Hematopoietic multipotent progenitor cell (in vitro differentiated cells): ENCODE measurements at regions not wholly inside any gene's neighbourhood (a gene's known extent, or its start where the extent isn't known, plus 50 kb on each side); places are given as distances from the start of the nearest gene placed in this dataset.

Source experiments
- DNase-seq, 3 donors: peaks; one replicate each; pipeline ENCODE4 v3.0.0-alpha.2; 2011 to 2015; ENCODE audit warnings: low read depth in 2 of 3, low spot score in 2 of 3

DNA sequence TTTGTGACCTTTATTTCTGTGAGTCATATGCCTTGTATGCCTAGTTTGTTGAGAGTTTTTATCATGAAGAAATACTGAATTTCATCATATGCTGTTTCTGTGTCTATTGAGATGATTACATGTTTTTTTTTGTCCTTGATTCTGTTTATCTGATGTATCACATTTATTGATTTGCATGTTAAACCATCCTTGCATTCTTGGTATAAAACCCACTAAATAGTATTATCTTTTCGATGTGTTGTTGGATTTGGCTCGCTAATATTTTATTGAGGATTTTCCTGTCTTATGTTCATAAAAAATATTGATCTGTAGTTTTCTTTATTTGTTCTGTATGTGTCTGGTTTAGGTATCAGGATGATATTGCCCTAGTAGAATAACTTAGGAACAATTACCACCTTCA, 164.7 kb upstream of the CHRM3 start:
- DNase-seq = no peak

DNA sequence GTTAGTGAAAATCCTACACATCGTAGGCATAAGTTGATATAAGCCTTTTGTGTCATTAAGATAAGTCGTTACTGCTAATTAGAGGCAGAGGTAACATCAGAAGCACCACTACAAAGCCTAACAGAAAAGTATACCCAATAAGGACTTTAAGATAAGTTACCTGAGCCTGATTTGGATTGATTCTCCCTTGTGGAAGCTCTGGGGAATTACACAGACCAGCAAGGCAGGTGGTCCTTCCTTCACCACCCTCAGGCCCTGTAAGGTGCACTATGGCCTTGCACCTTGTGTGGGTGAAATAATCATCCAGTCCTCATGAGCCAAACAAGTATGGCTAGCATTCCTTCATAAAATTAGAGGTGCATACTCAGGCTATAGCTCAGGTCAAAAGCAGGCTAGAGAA, 166.7 kb upstream of the CHRM3 start:
- no peak for DNase-seq

DNA sequence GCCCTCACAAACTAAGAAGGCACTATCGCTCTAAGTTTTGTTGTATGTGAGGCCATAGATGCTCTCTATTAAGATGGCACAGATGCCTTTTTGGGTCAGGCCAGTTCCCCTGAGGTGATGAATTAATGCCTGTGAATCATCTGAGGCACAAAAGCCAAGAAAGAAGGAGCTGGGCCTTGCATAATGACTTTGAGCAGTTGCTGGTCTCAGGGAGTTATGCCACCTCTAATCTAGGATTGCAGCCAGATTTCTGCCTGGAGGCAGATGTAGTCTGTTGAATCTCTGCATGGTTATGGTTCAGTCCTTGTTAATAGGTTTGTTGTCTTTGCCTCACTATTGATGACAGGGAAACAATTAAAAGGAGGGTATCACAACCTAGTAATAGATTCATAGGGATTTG, 168.1 kb upstream of the CHRM3 start:
- DNase-seq = no peak

DNA sequence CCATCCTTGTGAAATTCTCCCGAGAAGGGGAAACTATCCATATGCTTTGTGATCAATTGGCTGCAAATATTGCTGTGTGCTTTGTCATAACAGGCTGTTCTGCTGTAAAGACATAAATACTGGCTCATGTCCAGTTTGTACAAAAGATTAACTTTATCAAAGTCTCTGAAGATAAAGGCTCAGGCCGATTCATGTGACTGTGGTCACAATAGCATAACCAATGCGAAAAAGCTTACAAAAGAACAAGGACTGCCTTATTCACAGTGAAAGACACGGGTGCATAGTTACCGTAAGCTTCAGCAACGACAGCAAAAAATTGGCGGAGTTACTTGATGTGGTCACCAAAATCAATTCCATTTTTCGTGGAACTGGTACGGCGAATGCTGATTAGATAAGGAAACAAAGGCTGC, 173.6 kb upstream of the CHRM3 start:
- no peak for DNase-seq

DNA sequence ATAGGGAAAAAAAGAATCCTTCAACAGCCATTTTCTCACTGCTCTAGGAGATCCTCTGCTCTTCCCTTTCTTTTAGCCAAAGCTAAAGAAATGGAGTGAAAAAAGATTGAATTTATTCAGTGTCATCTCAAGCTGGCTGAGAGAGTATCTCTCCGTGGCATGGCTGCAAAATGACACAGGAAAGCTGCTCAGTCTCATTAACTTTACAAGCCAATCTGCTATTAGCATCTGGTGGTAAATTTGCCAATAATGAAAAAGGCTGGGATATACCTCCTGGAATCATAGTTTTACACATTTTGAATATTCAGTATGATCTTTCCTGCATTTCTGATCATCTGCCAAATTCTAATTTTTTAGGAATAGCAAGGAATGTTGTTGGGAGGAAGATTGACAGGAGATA, 176.8 kb upstream of the CHRM3 start:
- DNase-seq = no peak

- no peak for DNase-seq
These were observed 182.0 kb upstream of the CHRM3 start for GRCh38 chr1:239204401-239204800.

DNA sequence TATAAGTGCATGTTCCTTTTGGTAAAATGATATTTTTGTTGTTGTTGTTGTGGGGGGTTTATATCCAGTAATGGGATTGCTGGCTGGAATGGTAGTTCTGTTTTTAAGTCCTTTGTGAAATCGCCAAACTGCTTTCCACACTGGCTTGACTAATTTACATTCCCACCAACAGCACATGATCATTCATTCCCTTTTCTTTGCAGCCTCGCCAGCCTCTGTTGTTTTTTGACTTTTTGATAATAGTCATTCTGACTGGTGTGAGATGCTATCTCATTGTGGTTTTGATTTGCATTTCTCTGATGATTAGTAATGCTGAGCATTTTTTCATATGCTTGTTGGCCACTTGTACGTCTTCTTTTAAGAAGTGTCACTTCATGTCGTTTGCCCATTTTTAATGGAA, 188.5 kb upstream of the CHRM3 start:
- no peak for DNase-seq

DNA sequence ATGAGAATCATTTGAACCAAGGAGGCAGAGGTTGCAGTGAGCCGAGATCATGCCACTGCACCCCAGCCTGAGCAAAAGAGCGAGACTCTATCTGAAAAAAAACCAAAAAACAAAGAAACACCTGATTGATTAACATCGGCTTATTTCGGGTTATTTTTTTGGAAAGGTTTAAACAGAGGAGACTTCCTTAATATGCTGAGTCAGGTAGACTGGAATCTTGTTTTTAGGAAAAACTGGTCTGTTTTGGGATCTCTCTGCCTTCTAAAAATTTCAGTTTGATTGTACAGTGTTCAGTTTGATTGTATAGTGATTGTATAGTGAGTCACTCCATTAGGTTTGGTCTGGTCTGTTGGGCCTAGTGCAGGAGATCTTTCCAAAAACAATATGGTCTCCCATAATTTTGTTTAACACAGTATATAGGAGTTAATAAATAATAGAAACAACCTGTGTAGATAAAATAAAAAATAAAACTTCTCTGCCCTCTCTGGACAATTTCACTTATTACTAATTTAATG, 196.3 kb upstream of the CHRM3 start:
- DNase-seq = no peak

- no peak for DNase-seq
These were observed 199.9 kb upstream of the CHRM3 start for GRCh38 chr1:239186487-239186886.

DNA sequence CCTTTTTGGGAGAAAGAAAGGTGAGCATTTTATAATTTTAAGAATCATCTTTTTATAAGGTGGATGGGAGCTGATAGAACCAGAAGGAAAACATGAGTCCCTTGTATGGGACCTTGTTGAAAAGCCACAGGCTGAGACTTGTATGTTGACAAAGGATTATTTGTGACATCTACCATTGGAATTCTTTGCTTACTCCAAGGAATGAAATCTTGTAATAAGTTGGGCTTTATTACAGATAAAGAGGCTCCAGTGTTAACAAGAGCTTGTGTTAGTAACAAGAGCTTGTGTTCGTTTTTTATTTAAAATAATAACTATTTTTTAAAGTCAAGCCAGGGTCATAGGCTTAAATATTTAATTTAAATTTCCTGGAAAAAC, 201.1 kb upstream of the CHRM3 start:
- DNase-seq = no peak

- no peak for DNase-seq
These were observed 201.7 kb upstream of the CHRM3 start for GRCh38 chr1:239184561-239185244.

- DNase-seq = no peak
These were observed 207.4 kb upstream of the CHRM3 start for GRCh38 chr1:239178961-239179360.

- DNase-seq = no peak
These were observed 211.5 kb upstream of the CHRM3 start for GRCh38 chr1:239174880-239175279.

GRCh38 chr1:239170828-239171227, 215.5 kb upstream of the CHRM3 start:
- no peak for DNase-seq

DNA sequence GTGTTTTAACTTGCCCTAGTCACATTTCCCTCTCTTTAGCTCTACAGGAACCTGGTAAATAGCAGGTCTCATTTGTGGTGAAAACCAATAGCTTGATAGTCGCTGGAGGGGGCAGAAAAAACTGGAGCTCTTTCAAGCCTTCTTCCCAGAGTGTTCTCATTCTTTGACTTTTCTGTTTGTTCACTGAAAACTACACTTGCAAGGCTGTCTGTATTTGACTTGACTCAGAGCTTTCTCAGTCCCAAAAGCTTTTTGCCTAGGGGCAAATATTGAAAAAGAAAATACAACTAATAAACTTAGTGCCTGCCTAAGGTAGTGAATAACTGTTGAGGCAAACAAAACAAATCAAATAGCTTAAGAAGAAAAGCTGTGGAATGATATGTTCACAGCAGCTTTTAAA, 217.1 kb upstream of the CHRM3 start:
- no peak for DNase-seq

- DNase-seq = no peak
These were observed 221.8 kb upstream of the CHRM3 start for GRCh38 chr1:239164451-239165180.

DNA sequence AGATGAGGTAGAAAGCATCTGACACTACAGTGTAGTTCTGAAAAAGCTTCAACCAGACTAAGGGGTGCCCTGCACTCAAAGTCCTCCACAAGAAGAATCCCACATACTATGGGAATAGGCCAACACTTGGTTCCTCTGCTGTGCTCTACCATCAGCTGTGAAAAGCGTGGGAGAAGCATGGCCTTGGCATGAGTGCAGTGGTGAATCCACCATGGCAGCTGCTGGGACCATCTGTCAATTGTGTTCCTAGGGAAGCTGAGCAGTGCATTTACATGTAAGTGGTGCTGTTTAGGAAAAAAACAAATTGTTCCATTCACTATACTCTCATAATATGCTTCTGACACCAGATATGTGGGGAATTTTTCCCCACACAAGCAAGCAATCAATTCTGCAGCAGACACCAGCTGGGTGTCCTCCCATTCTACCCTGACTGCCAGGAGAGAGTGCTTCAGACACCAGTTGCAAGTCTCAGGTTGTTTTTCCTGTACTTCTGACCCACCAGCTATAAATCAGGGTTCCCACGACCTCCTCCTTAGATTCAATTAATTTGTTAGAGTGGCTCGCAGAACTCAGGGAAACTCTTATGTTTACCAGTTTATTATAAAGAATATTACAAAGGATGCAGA, 230.8 kb upstream of the CHRM3 start:
- DNase-seq = no peak

DNA sequence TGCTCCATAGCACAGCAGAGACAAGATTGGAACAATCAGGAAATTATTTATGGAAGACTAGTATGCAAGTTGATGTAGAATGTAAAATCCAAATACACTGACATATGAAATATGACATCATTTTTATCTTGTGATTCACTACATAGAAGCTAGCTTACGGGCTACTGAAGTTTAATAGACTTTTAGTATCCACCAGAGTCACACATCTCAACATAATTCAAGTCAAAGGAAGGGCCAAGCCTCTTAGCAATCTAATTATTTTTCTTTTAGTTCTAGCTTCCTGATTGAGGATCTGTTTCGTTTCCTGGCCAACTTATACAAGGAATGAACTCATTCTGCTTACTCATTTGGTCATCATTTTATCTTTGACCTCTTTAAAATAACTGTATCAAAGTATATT, 234.4 kb upstream of the CHRM3 start:
- no peak for DNase-seq

GRCh38 chr1:239140968-239141367, 245.4 kb upstream of the CHRM3 start:
- no peak for DNase-seq

- no peak for DNase-seq
These were observed 246.6 kb upstream of the CHRM3 start for GRCh38 chr1:239139801-239140200.

DNA sequence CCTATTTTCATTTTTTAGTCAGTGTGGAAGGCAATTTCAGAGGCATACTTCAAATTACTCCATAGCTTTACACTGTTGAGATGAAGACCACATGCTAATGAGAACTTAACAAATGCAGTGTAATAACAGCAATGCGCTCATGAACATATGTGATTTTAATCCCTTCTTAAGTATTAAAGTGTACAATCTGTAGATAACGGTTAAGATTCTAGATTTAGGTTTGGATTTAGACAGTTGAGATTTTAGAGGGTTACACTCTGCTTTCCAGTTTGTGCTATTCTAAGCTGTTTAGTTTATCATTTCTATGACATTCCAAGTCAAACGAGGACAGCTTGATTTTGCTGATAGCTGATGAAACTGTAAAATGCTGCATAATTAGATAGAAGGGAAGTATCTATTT, 257.8 kb upstream of the CHRM3 start:
- no peak for DNase-seq

DNA sequence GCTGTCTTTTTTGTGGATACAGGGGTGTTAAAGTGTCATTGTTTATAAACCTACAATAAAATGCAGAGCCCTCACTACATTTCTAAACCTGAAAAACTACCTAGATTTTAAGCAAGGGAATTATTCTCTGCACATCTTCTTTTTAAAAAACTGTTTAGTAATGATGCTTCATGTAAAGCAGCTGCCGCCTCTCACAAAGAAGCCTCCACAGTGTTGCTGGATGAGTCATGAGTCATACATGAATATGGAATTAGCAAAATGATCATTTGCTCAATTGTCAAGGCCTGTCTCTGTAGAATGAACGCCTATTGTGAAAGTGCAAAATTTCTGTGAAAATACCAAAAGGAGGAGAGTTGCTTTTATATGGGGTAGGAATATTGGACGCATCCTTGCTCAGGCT, 259.5 kb upstream of the CHRM3 start:
- DNase-seq = no peak
